Neural crest cell (in vitro differentiated cells): ENCODE measurements at regions not wholly inside any gene's neighbourhood (a gene's known extent, or its start where the extent isn't known, plus 50 kb on each side); places are given as distances from the start of the nearest gene placed in this dataset.

Experiments
- DNase-seq: peaks from one replicate; pipeline ENCODE4 v3.0.0; 2021; ENCODE audit warnings: low read depth, mixed read lengths, low spot score
- H3K27ac Mint-ChIP-seq: one replicate; pipeline ENCODE4 v1.8.0; 2021; ENCODE audit warnings: mild to moderate bottlenecking, mixed read lengths; ENCODE audit not compliant: unreplicated experiment
- H3K27me3 Mint-ChIP-seq: 2 replicates; pipeline ENCODE4 v1.8.0; 2021; ENCODE audit warnings: low read depth, mild to moderate bottlenecking, mixed read lengths
- H3K36me3 Mint-ChIP-seq: 2 replicates; pipeline ENCODE4 v1.8.0; 2021; ENCODE audit warnings: low read depth, mild to moderate bottlenecking, mixed read lengths
- H3K4me1 Mint-ChIP-seq: 2 replicates; pipeline ENCODE4 v1.8.0; 2021; ENCODE audit warnings: mixed read lengths
- H3K4me3 Mint-ChIP-seq: one replicate; pipeline ENCODE4 v1.8.0; 2021; ENCODE audit warnings: mild to moderate bottlenecking, mixed read lengths
- H3K9me3 Mint-ChIP-seq: 2 replicates; pipeline ENCODE4 v1.8.0; 2021; ENCODE audit warnings: mixed read lengths
- TF ChIP-seq, protein P1 (sequence below): fragments of 200-600 bp; sonication (generic); conservative IDR thresholded peaks from 2 replicates; pipeline ENCODE4 v1.5.0; 2021; ENCODE audit warnings: antibody characterized with exemption, mild to moderate bottlenecking

DNA sequence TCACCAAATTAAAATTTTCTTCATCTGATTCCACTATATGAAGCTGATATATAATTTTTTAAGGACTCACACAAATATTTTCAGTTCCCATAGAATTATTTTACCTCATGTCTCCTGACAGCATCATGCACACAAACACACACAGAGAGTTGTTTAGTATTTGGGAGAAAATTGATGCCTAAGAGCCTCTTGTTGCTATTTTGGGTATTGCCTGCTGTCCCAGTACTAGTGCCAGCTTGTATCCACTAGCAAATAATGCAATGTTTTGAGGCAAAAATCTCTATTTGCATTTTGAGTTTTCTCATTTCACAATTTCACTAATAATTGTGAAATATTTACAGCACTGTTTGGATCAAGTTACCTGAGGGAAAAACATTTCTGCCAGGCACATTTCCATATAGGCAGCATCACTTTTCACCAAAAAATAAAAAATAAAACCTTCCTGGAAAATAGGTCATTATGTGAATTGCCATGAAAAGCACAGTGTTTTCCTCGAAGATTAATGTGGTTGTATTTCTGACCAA lies 328.2 kb downstream of the KCNJ3 start:
- peaks cover 6% of the 10 kb centered on the region for H3K4me1 Mint-ChIP-seq
- TF ChIP-seq, protein P1, sequence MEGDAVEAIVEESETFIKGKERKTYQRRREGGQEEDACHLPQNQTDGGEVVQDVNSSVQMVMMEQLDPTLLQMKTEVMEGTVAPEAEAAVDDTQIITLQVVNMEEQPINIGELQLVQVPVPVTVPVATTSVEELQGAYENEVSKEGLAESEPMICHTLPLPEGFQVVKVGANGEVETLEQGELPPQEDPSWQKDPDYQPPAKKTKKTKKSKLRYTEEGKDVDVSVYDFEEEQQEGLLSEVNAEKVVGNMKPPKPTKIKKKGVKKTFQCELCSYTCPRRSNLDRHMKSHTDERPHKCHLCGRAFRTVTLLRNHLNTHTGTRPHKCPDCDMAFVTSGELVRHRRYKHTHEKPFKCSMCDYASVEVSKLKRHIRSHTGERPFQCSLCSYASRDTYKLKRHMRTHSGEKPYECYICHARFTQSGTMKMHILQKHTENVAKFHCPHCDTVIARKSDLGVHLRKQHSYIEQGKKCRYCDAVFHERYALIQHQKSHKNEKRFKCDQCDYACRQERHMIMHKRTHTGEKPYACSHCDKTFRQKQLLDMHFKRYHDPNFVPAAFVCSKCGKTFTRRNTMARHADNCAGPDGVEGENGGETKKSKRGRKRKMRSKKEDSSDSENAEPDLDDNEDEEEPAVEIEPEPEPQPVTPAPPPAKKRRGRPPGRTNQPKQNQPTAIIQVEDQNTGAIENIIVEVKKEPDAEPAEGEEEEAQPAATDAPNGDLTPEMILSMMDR, result no peak
- H3K9me3 Mint-ChIP-seq, result no peaks in the 10 kb centered on the region
- no peak overlapping the region for H3K4me3 Mint-ChIP-seq
- H3K27ac Mint-ChIP-seq, result no peak overlapping the region
- H3K36me3 Mint-ChIP-seq, result no peaks in the 10 kb centered on the region
- no peaks in the 10 kb centered on the region for H3K27me3 Mint-ChIP-seq
- no peak for DNase-seq

DNA sequence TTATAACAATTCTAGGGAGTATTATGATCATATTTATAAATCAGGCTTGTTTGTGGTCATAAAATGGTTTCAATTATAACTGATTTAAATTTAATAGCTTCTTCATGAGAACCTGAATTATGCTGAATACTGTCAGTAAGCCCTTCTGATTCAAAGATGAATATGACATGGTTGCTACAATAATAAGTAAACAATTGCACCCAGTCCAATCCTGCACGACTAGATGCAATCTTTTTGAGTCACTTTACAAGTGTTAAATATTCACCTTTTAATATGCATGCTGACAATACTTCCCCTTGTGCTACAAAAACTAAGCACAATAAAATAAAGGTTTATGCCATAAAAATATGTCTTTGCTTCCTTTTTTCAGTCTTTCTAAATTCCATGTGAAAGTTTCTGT lies 325.2 kb downstream of the KCNJ3 start:
- no peaks in the 10 kb centered on the region for H3K36me3 Mint-ChIP-seq
- peaks cover 8% of the 10 kb centered on the region for H3K4me1 Mint-ChIP-seq
- no peaks in the 10 kb centered on the region for H3K27me3 Mint-ChIP-seq
- no peaks in the 10 kb centered on the region for H3K9me3 Mint-ChIP-seq
- no peak overlapping the region for H3K27ac Mint-ChIP-seq
- H3K4me3 Mint-ChIP-seq, result no peak overlapping the region
- no peak for DNase-seq
- TF ChIP-seq, protein P1, result no peak

DNA sequence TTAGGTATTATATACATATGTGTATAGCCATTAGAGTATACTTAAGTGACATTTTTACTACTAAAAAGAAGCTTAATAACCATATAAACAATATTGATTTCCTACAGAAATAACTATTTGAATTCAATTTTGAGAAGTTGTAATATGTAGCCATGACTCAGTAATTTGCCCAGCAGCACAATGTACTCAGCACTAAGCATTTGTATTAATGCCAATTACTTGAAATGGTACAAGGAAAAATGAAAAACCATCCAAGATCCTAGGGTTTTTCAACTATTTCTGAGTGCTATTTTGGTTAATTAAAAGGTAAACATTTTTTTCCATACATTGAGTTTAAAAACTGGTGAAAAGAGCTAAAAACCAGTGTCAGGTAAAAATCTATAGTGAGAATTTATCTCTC lies 324.0 kb downstream of the KCNJ3 start:
- Mint-ChIP-seq H3K4me3 (no peak overlapping the region), H3K27me3 (no peaks in the 10 kb centered on the region), H3K36me3 (no peaks in the 10 kb centered on the region), H3K9me3 (no peaks in the 10 kb centered on the region), H3K4me1 (peaks cover 8% of the 10 kb centered on the region), H3K27ac (no peak overlapping the region)
- TF ChIP-seq, protein P1, result no peak
- DNase-seq, result no peak

DNA sequence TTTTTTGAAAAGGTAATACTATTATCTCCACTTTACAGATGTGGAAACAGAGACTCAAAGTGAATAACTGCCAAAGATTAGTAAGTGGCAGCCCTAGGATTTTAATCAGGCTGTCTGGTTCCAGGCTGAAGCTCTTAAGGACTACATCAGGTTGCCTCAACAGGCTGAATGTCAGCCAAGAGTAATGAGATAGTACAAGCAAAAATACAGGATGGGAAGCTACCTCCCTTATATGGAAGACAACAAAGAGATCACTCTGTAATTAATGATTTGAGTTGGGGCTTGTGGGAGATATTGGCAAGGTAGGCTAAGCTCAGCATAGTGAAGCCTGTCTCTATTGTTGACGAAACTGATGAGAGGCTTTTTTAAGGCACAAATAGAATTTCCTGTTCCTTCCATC lies 323.1 kb downstream of the KCNJ3 start:
- H3K4me3 Mint-ChIP-seq, result no peak overlapping the region
- TF ChIP-seq, protein P1, result no peak
- no peak for DNase-seq
- no peaks in the 10 kb centered on the region for H3K36me3 Mint-ChIP-seq
- H3K4me1 Mint-ChIP-seq, result peaks cover 8% of the 10 kb centered on the region
- H3K9me3 Mint-ChIP-seq, result no peaks in the 10 kb centered on the region
- no peaks in the 10 kb centered on the region for H3K27me3 Mint-ChIP-seq
- no peak overlapping the region for H3K27ac Mint-ChIP-seq

DNA sequence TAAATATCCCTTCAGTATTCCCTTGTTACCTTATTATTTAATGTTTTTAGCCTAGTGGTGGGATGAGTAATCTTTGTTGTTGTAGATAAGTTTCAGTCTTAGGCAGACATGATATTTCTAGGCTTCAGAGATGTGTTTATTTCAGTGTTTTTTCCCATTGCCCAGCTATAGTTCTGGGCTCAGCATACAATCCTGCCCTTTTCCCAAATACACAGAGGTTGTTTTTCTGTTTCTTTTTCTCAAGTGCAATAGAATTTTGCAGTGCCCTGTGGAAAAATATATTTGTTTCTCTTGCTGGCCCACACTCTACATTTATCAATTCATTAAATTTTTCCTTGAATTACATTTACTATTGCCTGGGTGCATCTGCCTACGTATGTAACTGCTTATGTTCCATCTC lies 321.8 kb downstream of the KCNJ3 start:
- no peaks in the 10 kb centered on the region for H3K36me3 Mint-ChIP-seq
- DNase-seq, result no peak
- no peaks in the 10 kb centered on the region for H3K9me3 Mint-ChIP-seq
- TF ChIP-seq, protein P1, result no peak
- H3K27ac Mint-ChIP-seq, result no peak overlapping the region
- H3K4me1 Mint-ChIP-seq, result peaks cover 8% of the 10 kb centered on the region
- H3K4me3 Mint-ChIP-seq, result no peak overlapping the region
- no peaks in the 10 kb centered on the region for H3K27me3 Mint-ChIP-seq

DNA sequence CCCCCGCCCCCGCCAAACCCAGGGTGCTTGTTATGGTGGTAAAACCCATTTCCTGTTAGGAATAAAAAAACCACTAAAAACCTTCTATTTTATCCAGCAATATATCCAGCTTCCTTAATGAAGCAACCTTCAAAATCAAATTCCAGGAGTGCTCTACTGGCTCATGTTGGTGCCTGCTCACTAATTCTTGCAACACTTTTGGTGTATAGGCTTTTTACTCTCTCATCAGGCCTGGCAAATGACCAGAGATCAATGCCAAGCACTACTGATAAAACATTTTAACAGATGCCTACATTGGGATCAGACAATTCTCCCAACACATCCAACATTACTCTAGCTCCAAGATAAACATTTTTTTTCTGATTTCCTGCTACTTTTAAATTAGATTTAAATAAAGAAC lies 312.4 kb downstream of the KCNJ3 start:
- no peaks in the 10 kb centered on the region for H3K36me3 Mint-ChIP-seq
- no peak for DNase-seq
- H3K4me1 Mint-ChIP-seq, result no peaks in the 10 kb centered on the region
- H3K27ac Mint-ChIP-seq, result no peak overlapping the region
- H3K9me3 Mint-ChIP-seq, result no peaks in the 10 kb centered on the region
- no peak overlapping the region for H3K4me3 Mint-ChIP-seq
- TF ChIP-seq, protein P1, result no peak
- H3K27me3 Mint-ChIP-seq, result no peaks in the 10 kb centered on the region
